ENCODE measurements at regions not wholly inside any gene's neighbourhood (a gene's known extent, or its start where the extent isn't known, plus 50 kb on each side); places are given as distances from the start of the nearest gene placed in this dataset.

- DNase-seq (ENCODE audit: low spot score) = no peak
Measured at GRCh38 chr5:158155811-158156505, 297.0 kb upstream of the CLINT1 start.

- DNase-seq (ENCODE audit: low spot score) = no peak
Measured at GRCh38 chr5:158155067-158155466, 296.1 kb upstream of the CLINT1 start.

- DNase-seq (ENCODE audit: low spot score) = no peak
Measured at GRCh38 chr5:158154226-158155005, 295.5 kb upstream of the CLINT1 start.

GRCh38 chr5:158153508-158153907 is 294.6 kb upstream of the CLINT1 start:
- no peak for DNase-seq (ENCODE audit: low spot score)

- DNase-seq (ENCODE audit: low spot score) = no peak
Measured at GRCh38 chr5:158152136-158152535, 293.2 kb upstream of the CLINT1 start.

GRCh38 chr5:158147227-158147626 is 288.3 kb upstream of the CLINT1 start:
- no peak for DNase-seq (ENCODE audit: low spot score)

- no peak for DNase-seq (ENCODE audit: low spot score)
Measured at GRCh38 chr5:158145827-158146226, 286.9 kb upstream of the CLINT1 start.

- no peak for DNase-seq (ENCODE audit: low spot score)
Measured at GRCh38 chr5:158143081-158143480, 284.1 kb upstream of the CLINT1 start.

- DNase-seq (ENCODE audit: low spot score) = no peak
Measured at GRCh38 chr5:158142156-158142555, 283.2 kb upstream of the CLINT1 start.

GRCh38 chr5:158140120-158140731 is 281.3 kb upstream of the CLINT1 start:
- DNase-seq (ENCODE audit: low spot score) = no peak

GRCh38 chr5:158139161-158139560 is 280.2 kb upstream of the CLINT1 start:
- no peak for DNase-seq (ENCODE audit: low spot score)

- DNase-seq (ENCODE audit: low spot score) = no peak
Measured at GRCh38 chr5:158135682-158136179, 276.8 kb upstream of the CLINT1 start.

- no peak for DNase-seq (ENCODE audit: low spot score)
Measured at GRCh38 chr5:158133369-158133768, 274.4 kb upstream of the CLINT1 start.

GRCh38 chr5:158127536-158127935 is 268.6 kb upstream of the CLINT1 start:
- no peak for DNase-seq (ENCODE audit: low spot score)

GRCh38 chr5:158126442-158127405 is 267.8 kb upstream of the CLINT1 start:
- DNase-seq (ENCODE audit: low spot score) = no peak

- DNase-seq (ENCODE audit: low spot score) = no peak
Measured at GRCh38 chr5:158124606-158125316, 265.8 kb upstream of the CLINT1 start.

GRCh38 chr5:158123595-158123994 is 264.6 kb upstream of the CLINT1 start:
- DNase-seq (ENCODE audit: low spot score) = no peak

- no peak for DNase-seq (ENCODE audit: low spot score)
Measured at GRCh38 chr5:158121678-158122077, 262.7 kb upstream of the CLINT1 start.

- no peak for DNase-seq (ENCODE audit: low spot score)
Measured at GRCh38 chr5:158120760-158121159, 261.8 kb upstream of the CLINT1 start.

- DNase-seq (ENCODE audit: low spot score) = no peak
Measured at GRCh38 chr5:158119961-158120723, 261.2 kb upstream of the CLINT1 start.

Data from left forelimb (tissue), 1 donor.